ENCODE measurements at regions not wholly inside any gene's neighbourhood (a gene's known extent, or its start where the extent isn't known, plus 50 kb on each side); places are given as distances from the start of the nearest gene placed in this dataset.
"Not testable (repeated sequence)": the region's sequence is repeated elsewhere in the genome, so short reads cannot be mapped to it uniquely, and the experiment has no call there.

- TF ChIP-seq REST (IDR thresholded peaks at IDR 0.05; ENCODE audit: low read depth) (no peak), ZBTB33 (IDR thresholded peaks at IDR 0.05; ENCODE audit: extremely low read depth, insufficient replicate concordance, low read length) (no peak), YY1 (IDR thresholded peaks at IDR 0.05; ENCODE audit: extremely low read depth, insufficient replicate concordance, low read depth, low read length) (no peak), CBX3 (IDR thresholded peaks at IDR 0.05; ENCODE audit: low read depth) (no peak), JUND (IDR thresholded peaks at IDR 0.05) (no peak), SRF (IDR thresholded peaks at IDR 0.05; ENCODE audit: low read depth) (no peak), SIN3A (IDR thresholded peaks at IDR 0.05; ENCODE audit: low read depth) (no peak)
- no peak overlapping the region for H2AFZ ChIP-seq (ENCODE audit: low read depth, low read length, poor library complexity, severe bottlenecking)
- intact Hi-C loops (cut with micrococcal nuclease) = no loop called here
- ChIA-PET CTCF (no interaction called here), POLR2A (no interaction called here), RAD21 (ENCODE audit: low non-redundant PET in 1 of 2, low total read pairs in 2 of 2, uncharacterized antibody in 2 of 2, unreplicated experiment in 2 of 2) (no interaction called here)
- H3K9me2 ChIP-seq (ENCODE audit: insufficient read depth) = no peaks in the 10 kb centered on the region
- no peak overlapping the region for H3K9ac ChIP-seq (ENCODE audit: low read length)
- H3K27ac ChIP-seq (ENCODE audit: low read depth, low read length) = no peak overlapping the region
- DNase-seq (ENCODE audit: low read depth, low spot score) = no peak
- no peaks in the 10 kb centered on the region for H3K27me3 ChIP-seq (ENCODE audit: insufficient read depth, low read length)
- no peaks in the 10 kb centered on the region for H3K9me3 ChIP-seq (ENCODE audit: control insufficient read depth in 1 of 2, insufficient read depth in 1 of 2, low read depth in 1 of 2, low read length in 2 of 2)
- H3K4me3 ChIP-seq (replicated peaks in 1 of 2; ENCODE audit: low read depth in 1 of 2, low read length in 2 of 2) = no peak overlapping the region
- H3K4me1 ChIP-seq (ENCODE audit: control insufficient read depth in 1 of 2, insufficient read depth in 2 of 2, low read length in 2 of 2) = no peaks in the 10 kb centered on the region
- H4K20me1 ChIP-seq (ENCODE audit: insufficient read depth) = no peaks in the 10 kb centered on the region
- no peaks in the 10 kb centered on the region for H3K79me2 ChIP-seq (ENCODE audit: insufficient read depth, low read length)
- no TSS peak for BruUV-seq (replicated peaks)
- H3K36me3 ChIP-seq (ENCODE audit: control insufficient read depth in 1 of 2, insufficient read depth in 2 of 2, low read length in 2 of 2) = no peaks in the 10 kb centered on the region
- no peak for ATAC-seq
- no peak overlapping the region for H3K4me2 ChIP-seq (ENCODE audit: low read length)
Observed at GRCh38 chr12:19675361-19675760, 236.1 kb downstream of the AEBP2 start.

GRCh38 chr12:19678501-19678900 lies 239.2 kb downstream of the AEBP2 start:
- ATAC-seq; BruUV-seq (replicated peaks); H3K27me3 ChIP-seq (ENCODE audit: insufficient read depth, low read length); POLR2A ChIA-PET; DNase-seq (ENCODE audit: low read depth, low spot score); H3K9ac ChIP-seq (ENCODE audit: low read length); H3K9me3 ChIP-seq (ENCODE audit: control insufficient read depth in 1 of 2, insufficient read depth in 1 of 2, low read depth in 1 of 2, low read length in 2 of 2); H3K4me3 ChIP-seq (replicated peaks in 1 of 2; ENCODE audit: low read depth in 1 of 2, low read length in 2 of 2); H3K4me1 ChIP-seq (ENCODE audit: control insufficient read depth in 1 of 2, insufficient read depth in 2 of 2, low read length in 2 of 2); intact Hi-C loops (cut with micrococcal nuclease); CTCF ChIA-PET; H3K4me2 ChIP-seq (ENCODE audit: low read length); H3K9me2 ChIP-seq (ENCODE audit: insufficient read depth); H3K36me3 ChIP-seq (ENCODE audit: control insufficient read depth in 1 of 2, insufficient read depth in 2 of 2, low read length in 2 of 2); H3K27ac ChIP-seq (ENCODE audit: low read depth, low read length); H4K20me1 ChIP-seq (ENCODE audit: insufficient read depth); H3K79me2 ChIP-seq (ENCODE audit: insufficient read depth, low read length); RAD21 ChIA-PET (ENCODE audit: low non-redundant PET in 1 of 2, low total read pairs in 2 of 2, uncharacterized antibody in 2 of 2, unreplicated experiment in 2 of 2); H2AFZ ChIP-seq (ENCODE audit: low read depth, low read length, poor library complexity, severe bottlenecking): not testable (repeated sequence)
